A549 (cell line): ENCODE measurements at regions not wholly inside any gene's neighbourhood (a gene's known extent, or its start where the extent isn't known, plus 50 kb on each side); places are given as distances from the start of the nearest gene placed in this dataset.

Experiments used
- CEBPB ChIP-seq, 2 experiments: fragments of >200 bp in 1 of 2; sonication (Bioruptor Twin) in 1 of 2; formaldehyde crosslinking in 1 of 2; IDR thresholded peaks; 2 replicates each; pipeline ENCODE4 v1.6.1; 2012 to 2016
- CHD4 ChIP-seq: fragments of 200-600 bp; sonication (generic); IDR thresholded peaks from 2 replicates; pipeline ENCODE4 v1.6.1; 2016; ENCODE audit warnings: antibody characterized with exemption, mild to moderate bottlenecking, borderline replicate concordance
- CTCF ChIP-seq: fragments of >200 bp; sonication (Bioruptor Twin); formaldehyde crosslinking; IDR thresholded peaks from 3 replicates; pipeline ENCODE4 v1.5.1; 2016
- HOXA7 ChIP-seq: fragments of 250-450 bp; sonication (Bioruptor Pico); IDR thresholded peaks from 2 replicates; pipeline ENCODE4 v1.5.0; 2020; ENCODE audit warnings: mild to moderate bottlenecking, moderate library complexity
- HOXB5 ChIP-seq: fragments of 250-450 bp; sonication (Bioruptor Pico); IDR thresholded peaks from 2 replicates; pipeline ENCODE4 v1.5.0; 2020; ENCODE audit warnings: mild to moderate bottlenecking, moderate library complexity
- MAFK ChIP-seq: fragments of 450-650 bp; IDR thresholded peaks from 2 replicates; pipeline ENCODE4 v1.6.1; 2014; ENCODE audit not compliant: partially characterized antibody
- MAZ ChIP-seq: fragments of 150-350 bp; IDR thresholded peaks from 2 replicates; pipeline ENCODE4 v1.6.1; 2014; ENCODE audit warnings: antibody characterized with exemption, low read depth, low read length, borderline replicate concordance
- NPAS2 ChIP-seq: fragments of 250-450 bp; sonication (Bioruptor Pico); IDR thresholded peaks from 2 replicates; pipeline ENCODE4 v1.8.0; 2022; ENCODE audit warnings: mild to moderate bottlenecking, moderate library complexity, borderline replicate concordance
- POLR2A ChIP-seq: IDR thresholded peaks from 2 replicates; pipeline ENCODE4 v1.6.1; 2012; ENCODE audit warnings: mild to moderate bottlenecking, low read length
- POLR2AphosphoS2 ChIP-seq: conservative IDR thresholded peaks from 2 replicates; pipeline ENCODE4 v1.6.1; 2012; ENCODE audit warnings: low read length, improper control_type of control experiment, inconsistent platforms
- REST ChIP-seq: fragments of 200-600 bp; sonication (generic); IDR thresholded peaks from 2 replicates; pipeline ENCODE4 v1.6.1; 2016; ENCODE audit warnings: antibody characterized with exemption, mild to moderate bottlenecking, moderate library complexity
- SMC3 ChIP-seq: fragments of >200 bp; sonication (Bioruptor Twin); formaldehyde crosslinking; IDR thresholded peaks from 3 replicates; pipeline ENCODE4 v1.6.1; 2018; ENCODE audit warnings: inconsistent platforms
- TP53 ChIP-seq: fragments of 250-450 bp; sonication (Bioruptor Pico); IDR thresholded peaks from 2 replicates; pipeline ENCODE4 v1.5.0; 2021; ENCODE audit warnings: mild to moderate bottlenecking, moderate library complexity
- USF2 ChIP-seq: fragments of 450-650 bp; IDR thresholded peaks from 2 replicates; pipeline ENCODE4 v1.6.1; 2014; ENCODE audit warnings: antibody characterized with exemption

GRCh38 chr22:47676685-47677084, 914.2 kb downstream of the TBC1D22A start:
- TF ChIP-seq CTCF = no peak
- TF ChIP-seq MAFK = no peak
- TF ChIP-seq CHD4 = no peak
- no peak for TF ChIP-seq TP53 (CRISPR knock-in tag)
- no peak for TF ChIP-seq NPAS2 (CRISPR knock-in tag)
- no peak for TF ChIP-seq POLR2A
- TF ChIP-seq USF2 = no peak
- no peak for TF ChIP-seq CEBPB (IDR thresholded peaks at IDR 0.05)
- TF ChIP-seq MAZ = no peak
- TF ChIP-seq HOXB5 (CRISPR knock-in tag) = no peak
- no peak for TF ChIP-seq REST
- no peak for TF ChIP-seq POLR2AphosphoS2
- TF ChIP-seq SMC3 = no peak
- TF ChIP-seq HOXA7 (CRISPR knock-in tag) = no peak
